OCI-LY7 (cell line): ENCODE measurements at regions not wholly inside any gene's neighbourhood (a gene's known extent, or its start where the extent isn't known, plus 50 kb on each side); places are given as distances from the start of the nearest gene placed in this dataset.

Source experiments
- BruUV-seq: library from RNA; stranded (reverse); fragments of 400-500 nt; replicated peaks from 2 replicates; lab custom pipeline; 2021; lab: Mats Ljungman, UMichigan
- CTCF ChIA-PET: fragments of 300-600 bp; sonication (Branson Sonifier 250); formaldehyde crosslinking; loops from one replicate; lab custom pipeline; 2022; ENCODE audit warnings: antibody characterized with exemption; ENCODE audit not compliant: unreplicated experiment; lab: Charles Lee
- POLR2A ChIA-PET: fragments of 300-600 bp; sonication (Branson Sonifier 250); formaldehyde crosslinking; loops from one replicate; lab custom pipeline; 2022; ENCODE audit warnings: antibody characterized with exemption; lab: Charles Lee
- DNase-seq: peaks from one replicate; pipeline ENCODE4 v3.0.0-alpha.2; 2015; ENCODE audit warnings: low spot score
- H2AFZ ChIP-seq: fragments of 200-600 bp; sonication (generic), shearing (Covaris generic); 2 replicates; pipeline ENCODE4 v1.6.1; 2014; ENCODE audit warnings: mild to moderate bottlenecking, antibody characterized with exemption, low read length, moderate library complexity
- H3K27ac ChIP-seq: fragments of 200-600 bp; sonication (generic); 2 replicates; pipeline ENCODE4 v1.5.1; 2014; ENCODE audit warnings: mixed run types, low read depth, mild to moderate bottlenecking, moderate library complexity, low read length, inconsistent platforms; ENCODE audit not compliant: poor library complexity, severe bottlenecking
- H3K36me3 ChIP-seq: fragments of 200-600 bp; sonication (generic); 2 replicates; pipeline ENCODE4 v1.6.1; 2014; ENCODE audit warnings: mild to moderate bottlenecking, antibody characterized with exemption, low read length, moderate library complexity, mixed read lengths; ENCODE audit not compliant: insufficient read depth
- H3K4me1 ChIP-seq: fragments of 200-600 bp; sonication (generic); 2 replicates; pipeline ENCODE4 v1.5.1; 2014; ENCODE audit warnings: mild to moderate bottlenecking, low read length; ENCODE audit not compliant: insufficient read depth, poor library complexity, severe bottlenecking
- H3K4me2 ChIP-seq: fragments of 200-600 bp; sonication (generic); 2 replicates; pipeline ENCODE4 v1.6.1; 2014; ENCODE audit warnings: mild to moderate bottlenecking, low read length
- H3K4me3 ChIP-seq: fragments of 200-600 bp; sonication (generic); 2 replicates; pipeline ENCODE4 v1.5.1; 2014; ENCODE audit warnings: mild to moderate bottlenecking, low read depth, low read length; ENCODE audit not compliant: poor library complexity, severe bottlenecking
- H3K79me2 ChIP-seq: fragments of 200-600 bp; sonication (generic); 2 replicates; pipeline ENCODE4 v1.6.1; 2016; ENCODE audit warnings: low read depth, mild to moderate bottlenecking, low read length, moderate library complexity, mixed read lengths; ENCODE audit not compliant: insufficient read depth
- H3K9me2 ChIP-seq: fragments of 200-600 bp; sonication (generic); 2 replicates; pipeline ENCODE4 v1.6.1; 2016; ENCODE audit warnings: mild to moderate bottlenecking, low read length, mixed read lengths; ENCODE audit not compliant: insufficient read depth
- H3K9me3 ChIP-seq: fragments of 200-600 bp; sonication (generic); 2 replicates; pipeline ENCODE4 v1.6.1; 2014; ENCODE audit warnings: mild to moderate bottlenecking, mixed run types, low read length, mixed read lengths
- H4K20me1 ChIP-seq: fragments of 200-600 bp; sonication (generic); 2 replicates; pipeline ENCODE4 v1.6.1; 2014; ENCODE audit warnings: mild to moderate bottlenecking, antibody characterized with exemption, low read length, moderate library complexity, mixed read lengths; ENCODE audit not compliant: insufficient read depth
- EZH2phosphoT487 ChIP-seq: fragments of 200-600 bp; sonication (generic); IDR thresholded peaks from 2 replicates; pipeline ENCODE4 v1.6.1; 2018; ENCODE audit warnings: low read depth, borderline replicate concordance, mild to moderate bottlenecking, mixed run types, antibody characterized with exemption, low read length, moderate library complexity, mixed read lengths
- intact Hi-C: fragments of 100-400 bp; cut with micrococcal nuclease; formaldehyde crosslinking; loops from one replicate; pipeline ENCODE4 v1.10.0; 2022; ENCODE audit not compliant: unreplicated experiment
- TF ChIP-seq, protein P1 (sequence below): fragments of 200-600 bp; sonication (generic); conservative IDR thresholded peaks from 2 replicates; pipeline ENCODE4 v1.5.1; 2014; ENCODE audit warnings: mild to moderate bottlenecking, antibody characterized with exemption, low read length, moderate library complexity, mixed read lengths

DNA sequence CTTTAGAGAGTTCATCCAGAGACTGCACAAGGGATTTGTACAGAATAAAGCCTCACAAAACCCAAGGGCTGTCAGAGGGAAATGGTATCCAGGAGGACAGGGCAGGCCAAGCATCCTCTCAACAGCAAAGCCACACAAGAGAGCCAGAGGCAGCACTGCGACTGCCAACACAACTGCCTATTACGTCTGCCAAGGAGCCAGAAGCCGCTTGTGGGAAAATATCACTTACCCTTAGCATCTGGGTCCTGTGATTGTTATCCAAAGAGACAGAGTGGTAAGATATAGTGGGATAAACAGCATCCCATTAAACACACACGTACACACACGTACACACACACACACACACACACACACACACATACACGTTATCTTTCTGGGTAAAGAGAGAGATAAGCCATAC lies 618.3 kb upstream of the AGTR1 start:
- Histone ChIP-seq H3K36me3 (no peaks in the 10 kb centered on the region), H3K4me1 (no peaks in the 10 kb centered on the region), H4K20me1 (no peaks in the 10 kb centered on the region), H3K9me3 (no peaks in the 10 kb centered on the region), H3K4me2 (no peak overlapping the region), H2AFZ (no peak overlapping the region), H3K9me2 (no peaks in the 10 kb centered on the region), H3K27ac (no peak overlapping the region), H3K79me2 (no peaks in the 10 kb centered on the region), H3K4me3 (no peak overlapping the region)
- ChIA-PET CTCF (no interaction called here), POLR2A (no interaction called here)
- intact Hi-C loops: no loop called here
- BruUV-seq: no TSS peak
- DNase-seq: no peak
- no peak for TF ChIP-seq EZH2phosphoT487
- TF ChIP-seq, protein P1, sequence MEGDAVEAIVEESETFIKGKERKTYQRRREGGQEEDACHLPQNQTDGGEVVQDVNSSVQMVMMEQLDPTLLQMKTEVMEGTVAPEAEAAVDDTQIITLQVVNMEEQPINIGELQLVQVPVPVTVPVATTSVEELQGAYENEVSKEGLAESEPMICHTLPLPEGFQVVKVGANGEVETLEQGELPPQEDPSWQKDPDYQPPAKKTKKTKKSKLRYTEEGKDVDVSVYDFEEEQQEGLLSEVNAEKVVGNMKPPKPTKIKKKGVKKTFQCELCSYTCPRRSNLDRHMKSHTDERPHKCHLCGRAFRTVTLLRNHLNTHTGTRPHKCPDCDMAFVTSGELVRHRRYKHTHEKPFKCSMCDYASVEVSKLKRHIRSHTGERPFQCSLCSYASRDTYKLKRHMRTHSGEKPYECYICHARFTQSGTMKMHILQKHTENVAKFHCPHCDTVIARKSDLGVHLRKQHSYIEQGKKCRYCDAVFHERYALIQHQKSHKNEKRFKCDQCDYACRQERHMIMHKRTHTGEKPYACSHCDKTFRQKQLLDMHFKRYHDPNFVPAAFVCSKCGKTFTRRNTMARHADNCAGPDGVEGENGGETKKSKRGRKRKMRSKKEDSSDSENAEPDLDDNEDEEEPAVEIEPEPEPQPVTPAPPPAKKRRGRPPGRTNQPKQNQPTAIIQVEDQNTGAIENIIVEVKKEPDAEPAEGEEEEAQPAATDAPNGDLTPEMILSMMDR: no peak

DNA sequence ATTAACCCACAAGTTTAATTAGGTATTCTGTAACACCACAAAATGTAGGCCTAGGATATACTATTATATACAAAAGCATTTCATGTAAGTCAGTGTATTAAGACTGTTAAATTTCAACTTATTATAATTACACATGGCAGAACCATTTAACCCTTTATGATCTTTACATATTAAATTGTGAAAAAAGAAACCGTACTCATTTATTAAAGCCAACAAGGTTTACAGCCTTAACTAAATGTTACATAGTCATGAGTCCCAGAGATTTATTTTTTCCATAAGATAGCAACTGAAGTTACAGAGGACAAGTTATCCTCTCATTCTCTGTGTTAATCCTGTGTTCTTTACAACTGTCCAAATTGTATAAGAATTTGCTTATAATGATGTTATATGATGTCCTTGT lies 615.8 kb upstream of the AGTR1 start:
- Histone ChIP-seq H4K20me1 (no peaks in the 10 kb centered on the region), H2AFZ (no peak overlapping the region), H3K79me2 (no peaks in the 10 kb centered on the region), H3K9me3 (no peaks in the 10 kb centered on the region), H3K9me2 (no peaks in the 10 kb centered on the region), H3K4me1 (no peaks in the 10 kb centered on the region), H3K27ac (no peak overlapping the region), H3K36me3 (no peaks in the 10 kb centered on the region), H3K4me2 (no peak overlapping the region), H3K4me3 (no peak overlapping the region)
- intact Hi-C loops: no loop called here
- BruUV-seq: no TSS peak
- CTCF ChIA-PET: no interaction called here
- POLR2A ChIA-PET: no interaction called here
- DNase-seq: no peak
- TF ChIP-seq, protein P1: no peak
- no peak for TF ChIP-seq EZH2phosphoT487

DNA sequence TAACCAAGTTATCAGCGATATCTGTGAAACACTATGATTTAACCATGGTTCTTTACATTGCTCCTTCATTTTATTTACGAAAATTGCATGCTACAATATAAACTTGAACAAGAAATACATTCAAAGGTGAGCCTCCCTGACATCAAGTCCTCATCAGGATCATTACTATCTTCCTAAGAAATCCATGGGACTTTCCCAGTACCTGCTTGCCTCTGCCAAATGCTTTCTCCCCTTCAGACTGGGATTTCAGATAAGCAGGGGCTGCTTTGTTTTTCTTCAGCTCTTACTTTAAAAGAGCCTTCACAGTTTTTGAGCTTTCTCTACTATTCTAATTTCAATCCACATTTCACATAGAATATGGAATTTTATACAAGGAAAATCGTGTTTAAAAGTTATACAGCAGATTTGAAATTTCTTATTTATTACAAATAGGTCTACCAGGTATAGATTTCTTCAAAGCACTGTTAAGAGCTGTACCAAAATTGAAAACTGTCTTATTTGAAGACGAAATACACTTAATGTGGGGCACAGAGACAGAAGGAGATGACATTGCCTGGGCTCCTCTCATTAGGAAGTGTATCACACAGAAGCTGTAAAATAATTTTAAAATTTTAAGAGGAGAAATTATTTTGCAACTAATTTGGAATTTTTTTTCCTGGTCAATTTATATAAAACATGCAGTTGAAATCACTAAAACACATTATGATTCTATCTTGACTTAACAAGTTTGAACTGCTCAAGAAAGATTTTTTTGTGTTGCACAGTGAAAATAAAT lies 615.0 kb upstream of the AGTR1 start:
- Histone ChIP-seq H3K4me3 (no peak overlapping the region), H3K9me3 (no peaks in the 10 kb centered on the region), H3K79me2 (no peaks in the 10 kb centered on the region), H2AFZ (no peak overlapping the region), H3K27ac (no peak overlapping the region), H3K36me3 (no peaks in the 10 kb centered on the region), H4K20me1 (no peaks in the 10 kb centered on the region), H3K4me2 (no peak overlapping the region), H3K9me2 (no peaks in the 10 kb centered on the region), H3K4me1 (no peaks in the 10 kb centered on the region)
- DNase-seq: no peak
- BruUV-seq: no TSS peak
- intact Hi-C loops: no loop called here
- TF ChIP-seq EZH2phosphoT487: no peak
- TF ChIP-seq, protein P1: no peak
- POLR2A ChIA-PET: interaction anchor here (0.6 to 0.7 kb wide), 2 partner anchors 213 to 346 kb away, joined by 3 read pairs; no protein-coding TSS in a partner anchor
- CTCF ChIA-PET: no interaction called here
